Neural cell (in vitro differentiated cells): ENCODE measurements at regions not wholly inside any gene's neighbourhood (a gene's known extent, or its start where the extent isn't known, plus 50 kb on each side); places are given as distances from the start of the nearest gene placed in this dataset.
A peak's percentile ranks its signal among the peaks of the same experiment; 100 is the strongest.

Experiments used
- H2AFZ ChIP-seq: fragments of 200-600, 300-800 bp; sonication (generic), shearing (Covaris generic); 2 replicates; pipeline ENCODE4 v1.6.0; 2014; ENCODE audit warnings: low read depth, mild to moderate bottlenecking, antibody characterized with exemption, low read length, moderate library complexity
- H3F3A ChIP-seq: fragments of 200-600 bp; shearing (Covaris generic); 2 replicates; pipeline ENCODE4 v1.6.1; 2016; ENCODE audit warnings: mild to moderate bottlenecking, moderate library complexity, mixed read lengths, antibody characterized with exemption, low read length; ENCODE audit not compliant: insufficient read depth, poor library complexity, severe bottlenecking
- H3K27ac ChIP-seq: fragments of 200-600, 300-800 bp; sonication (generic), shearing (Covaris generic); 2 replicates; pipeline ENCODE4 v1.5.1; 2014; ENCODE audit warnings: mild to moderate bottlenecking, low read length, moderate library complexity
- H3K27me3 ChIP-seq: fragments of 300-800, 200-600 bp; sonication (generic), shearing (Covaris generic); 2 replicates; pipeline ENCODE4 v1.6.0; 2014; ENCODE audit warnings: mild to moderate bottlenecking, low read depth, low read length, moderate library complexity; ENCODE audit not compliant: insufficient read depth
- H3K36me3 ChIP-seq: fragments of 300-800, 200-600 bp; sonication (generic), shearing (Covaris generic); 2 replicates; pipeline ENCODE4 v1.5.1; 2014; ENCODE audit warnings: mild to moderate bottlenecking, antibody characterized with exemption, low read length, moderate library complexity; ENCODE audit not compliant: insufficient read depth
- H3K4me2 ChIP-seq: fragments of 300-800, 200-600 bp; sonication (generic), shearing (Covaris generic); 2 replicates; pipeline ENCODE4 v1.6.0; 2014; ENCODE audit warnings: mild to moderate bottlenecking, low read length
- H3K4me3 ChIP-seq: fragments of 300-800, 200-600 bp; sonication (generic), shearing (Covaris generic); 2 replicates; pipeline ENCODE4 v1.5.1; 2014; ENCODE audit warnings: mild to moderate bottlenecking, low read length, moderate library complexity
- H3K79me2 ChIP-seq: fragments of 200-600 bp; shearing (Covaris generic); replicated peaks from 2 replicates; pipeline ENCODE4 v1.6.0; 2014; ENCODE audit warnings: mild to moderate bottlenecking, low read length, moderate library complexity; ENCODE audit not compliant: insufficient read depth
- H3K9ac ChIP-seq: fragments of 300-800, 200-600 bp; sonication (generic), shearing (Covaris generic); 2 replicates; pipeline ENCODE4 v1.6.1; 2016; ENCODE audit warnings: mild to moderate bottlenecking, low read length, mixed read lengths
- H3K9me2 ChIP-seq: fragments of 200-600 bp; shearing (Covaris generic); 2 replicates; pipeline ENCODE4 v1.6.1; 2016; ENCODE audit warnings: mild to moderate bottlenecking, low read length, mixed read lengths; ENCODE audit not compliant: insufficient read depth
- H3K9me3 ChIP-seq: fragments of 200-600, 300-800 bp; sonication (generic), shearing (Covaris generic); 2 replicates; pipeline ENCODE4 v1.6.1; 2016; ENCODE audit warnings: mild to moderate bottlenecking, mixed run types, low read length, moderate library complexity, mixed read lengths
- H4K20me1 ChIP-seq: fragments of 200-600 bp; shearing (Covaris generic); 2 replicates; pipeline ENCODE4 v1.6.1; 2016; ENCODE audit warnings: mild to moderate bottlenecking, mixed run types; ENCODE audit not compliant: insufficient read depth
- CTCF ChIP-seq: fragments of 450-650 bp; IDR thresholded peaks from 2 replicates; pipeline ENCODE4 v1.5.1; 2014; ENCODE audit warnings: antibody characterized with exemption, mild to moderate bottlenecking, moderate library complexity; ENCODE audit not compliant: poor library complexity, severe bottlenecking
- EP300 ChIP-seq: fragments of 450-650 bp; conservative IDR thresholded peaks from 2 replicates; pipeline ENCODE4 v1.6.1; 2014; ENCODE audit warnings: antibody characterized with exemption, mild to moderate bottlenecking, moderate library complexity; ENCODE audit not compliant: poor library complexity, severe bottlenecking
- EZH2 ChIP-seq: fragments of 200-600, 300-800 bp; shearing (Covaris generic), sonication (generic); IDR thresholded peaks from 2 replicates; pipeline ENCODE4 v1.6.1; 2014; ENCODE audit warnings: antibody characterized with exemption, low read length, borderline replicate concordance, mild to moderate bottlenecking; ENCODE audit not compliant: insufficient read depth, poor library complexity, severe bottlenecking
- MXI1 ChIP-seq: fragments of 450-650 bp; conservative IDR thresholded peaks from 2 replicates; pipeline ENCODE4 v1.6.1; 2014; ENCODE audit warnings: antibody characterized with exemption, mild to moderate bottlenecking; ENCODE audit not compliant: poor library complexity, severe bottlenecking
- POLR2AphosphoS5 ChIP-seq: IDR thresholded peaks from 2 replicates; pipeline ENCODE4 v1.6.1; 2012
- RAD21 ChIP-seq: fragments of 450-650 bp; conservative IDR thresholded peaks from 2 replicates; pipeline ENCODE4 v1.6.1; 2014; ENCODE audit warnings: antibody characterized with exemption, mild to moderate bottlenecking, moderate library complexity
- REST ChIP-seq: IDR thresholded peaks from 2 replicates; pipeline ENCODE4 v1.6.1; 2012; ENCODE audit warnings: borderline replicate concordance
- SMC3 ChIP-seq: fragments of 450-650 bp; conservative IDR thresholded peaks from 2 replicates; pipeline ENCODE4 v1.6.1; 2014; ENCODE audit warnings: antibody characterized with exemption, mild to moderate bottlenecking, moderate library complexity; ENCODE audit not compliant: poor library complexity
- TAF1 ChIP-seq: IDR thresholded peaks from 2 replicates; pipeline ENCODE4 v1.6.1; 2012; ENCODE audit warnings: low read depth

GRCh38 chr3:81922404-81922803 is 161.0 kb upstream of the GBE1 start:
- H3K4me3 ChIP-seq = no peak overlapping the region
- H3K9ac ChIP-seq = no peak overlapping the region
- no peaks in the 10 kb centered on the region for H3K36me3 ChIP-seq
- no peaks in the 10 kb centered on the region for H3K9me2 ChIP-seq
- H3K79me2 ChIP-seq = no peaks in the 10 kb centered on the region
- H3F3A ChIP-seq = no peaks in the 10 kb centered on the region
- H3K27ac ChIP-seq = peak overlapping the region; percentile 38
- no peaks in the 10 kb centered on the region for H3K9me3 ChIP-seq
- H4K20me1 ChIP-seq = no peaks in the 10 kb centered on the region
- no peaks in the 10 kb centered on the region for H3K27me3 ChIP-seq
- no peak overlapping the region for H3K4me2 ChIP-seq
- TF ChIP-seq EZH2 (no peak), TAF1 (no peak), EP300 (no peak), SMC3 (no peak), RAD21 (no peak), MXI1 (no peak), CTCF (no peak), REST (no peak), POLR2AphosphoS5 (no peak)
- H2AFZ ChIP-seq = no peak overlapping the region

GRCh38 chr3:81920816-81921215 is 159.4 kb upstream of the GBE1 start:
- Histone ChIP-seq H3K9me2 (no peaks in the 10 kb centered on the region), H4K20me1 (no peaks in the 10 kb centered on the region), H3K79me2 (no peaks in the 10 kb centered on the region), H3K27me3 (no peaks in the 10 kb centered on the region), H3K4me3 (no peak overlapping the region), H3K27ac (no peak overlapping the region), H3F3A (no peaks in the 10 kb centered on the region), H3K36me3 (no peaks in the 10 kb centered on the region), H3K4me2 (no peak overlapping the region), H2AFZ (no peak overlapping the region), H3K9me3 (no peaks in the 10 kb centered on the region), H3K9ac (no peak overlapping the region)
- TF ChIP-seq POLR2AphosphoS5 (no peak), RAD21 (no peak), SMC3 (no peak), MXI1 (no peak), EZH2 (no peak), TAF1 (no peak), REST (no peak), CTCF (no peak), EP300 (no peak)
